GM21367 (cell line): ENCODE measurements at regions not wholly inside any gene's neighbourhood (a gene's known extent, or its start where the extent isn't known, plus 50 kb on each side); places are given as distances from the start of the nearest gene placed in this dataset.
A peak's percentile ranks its signal among the peaks of the same experiment; 100 is the strongest.
"Not testable (repeated sequence)": the region's sequence is repeated elsewhere in the genome, so short reads cannot be mapped to it uniquely, and the experiment has no call there.

ENCODE experiments used
- ATAC-seq: cut with Tn5 transposase; IDR thresholded peaks from one replicate; pipeline ENCODE4 v1.9.1; 2021; ENCODE audit not compliant: unreplicated experiment

DNA sequence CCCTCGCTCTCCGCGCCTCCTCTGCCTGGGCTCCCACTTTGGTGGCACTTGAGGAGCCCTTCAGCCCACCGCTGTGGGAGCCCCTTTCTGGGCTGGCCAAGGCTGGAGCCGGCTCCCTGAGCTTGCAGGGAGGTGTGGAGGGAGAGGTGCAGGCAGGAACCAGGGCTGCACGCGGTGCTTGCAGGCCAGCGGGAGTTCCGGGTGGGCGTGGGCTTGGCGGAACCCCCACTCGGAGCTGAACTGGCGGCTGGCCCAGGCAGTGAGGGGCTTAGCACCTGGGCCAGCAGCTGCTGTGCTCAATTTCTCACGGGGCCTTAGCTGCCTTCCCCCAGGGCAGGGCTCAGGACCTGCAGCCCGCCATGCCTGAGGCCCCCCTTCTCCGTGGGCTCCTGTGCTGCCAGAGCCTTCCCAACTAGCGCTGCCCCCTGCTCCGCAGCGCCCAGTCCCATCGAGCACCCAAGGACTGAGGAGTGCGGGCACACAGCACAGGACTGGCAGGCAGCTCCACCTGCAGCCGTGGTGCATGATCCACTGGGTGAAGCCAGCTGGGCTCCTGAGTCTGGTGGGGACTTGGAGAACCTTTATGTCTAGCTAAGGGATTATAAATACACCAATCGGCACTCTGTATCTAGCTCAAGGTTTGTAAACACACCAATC lies 200.2 kb upstream of the RIMS1 start:
- ATAC-seq = not testable (repeated sequence)

DNA sequence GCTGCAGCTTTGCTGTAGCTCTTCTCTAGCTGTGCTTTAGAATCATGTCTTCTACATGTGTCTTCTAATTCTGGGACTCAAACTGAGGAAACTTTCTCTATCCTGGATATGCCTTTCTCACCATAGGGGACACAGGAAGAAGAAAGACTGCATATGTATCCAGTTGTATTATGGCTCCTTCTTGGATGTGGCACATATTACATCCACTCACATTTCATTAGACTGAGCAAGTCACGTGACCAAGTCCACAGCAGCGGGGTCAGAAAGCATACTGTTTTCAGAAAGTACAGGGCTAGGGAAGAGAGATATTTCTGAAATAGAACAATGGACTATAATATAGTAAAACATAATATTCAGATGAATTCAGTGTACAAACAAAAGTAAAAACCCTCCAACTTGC lies 187.6 kb upstream of the RIMS1 start:
- ATAC-seq = no peak

DNA sequence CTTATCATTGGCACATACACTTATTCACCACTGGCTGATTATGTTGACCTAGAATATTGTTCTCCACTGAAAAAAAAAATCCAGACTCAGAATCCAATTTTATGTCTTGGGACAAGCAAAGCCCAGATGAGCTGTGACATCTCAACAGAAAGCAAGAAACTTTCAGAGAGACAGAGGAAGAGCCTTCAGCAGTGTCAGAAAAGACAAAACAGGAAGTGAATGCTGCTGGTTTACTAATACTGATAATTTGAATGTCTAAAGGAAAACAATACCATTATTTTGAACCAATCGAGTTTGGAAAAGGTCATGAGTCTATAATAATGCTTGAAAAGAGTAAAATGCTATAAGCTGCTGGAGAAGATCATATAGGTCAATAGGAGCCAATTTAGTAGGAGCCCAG lies 179.8 kb upstream of the RIMS1 start:
- ATAC-seq = peak; percentile 70

DNA sequence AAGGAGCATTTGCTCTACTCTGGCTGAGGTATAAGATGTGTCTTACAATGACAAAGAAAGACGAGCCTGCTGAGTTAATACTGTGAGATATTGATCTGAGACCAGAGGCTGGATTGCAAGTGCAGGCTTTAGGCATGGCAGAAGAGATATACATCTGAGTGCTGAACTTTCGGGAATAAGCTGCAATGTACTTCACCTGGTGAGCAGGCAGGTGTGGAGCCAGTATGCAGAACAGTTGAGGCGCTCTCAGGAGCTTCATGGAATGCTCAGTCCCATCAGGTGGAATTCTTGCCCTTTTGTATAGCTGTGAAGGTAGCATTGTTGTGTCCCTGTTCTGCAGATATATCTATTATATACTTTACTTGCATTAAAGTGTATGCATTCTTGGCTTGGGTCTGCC lies 179.3 kb upstream of the RIMS1 start:
- ATAC-seq = no peak

DNA sequence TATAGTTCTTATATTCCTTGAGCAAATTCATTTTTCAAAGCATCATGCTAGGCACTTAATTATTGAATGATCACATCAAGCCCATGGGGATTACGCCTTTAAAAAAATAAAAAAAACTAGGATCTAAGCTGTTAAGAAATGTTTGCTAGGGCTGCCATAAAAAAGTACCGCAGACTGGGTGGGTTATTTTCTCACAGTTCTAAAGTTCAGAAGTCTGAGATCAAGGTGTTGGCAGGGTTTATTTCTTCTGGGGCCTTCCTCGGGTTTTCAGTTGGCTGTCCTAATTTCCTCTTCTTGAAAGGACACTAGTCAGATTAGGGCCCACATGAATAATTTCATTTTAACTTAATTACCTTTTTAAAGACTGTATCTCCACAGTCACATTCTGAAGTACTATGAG lies 165.6 kb upstream of the RIMS1 start:
- ATAC-seq = no peak

DNA sequence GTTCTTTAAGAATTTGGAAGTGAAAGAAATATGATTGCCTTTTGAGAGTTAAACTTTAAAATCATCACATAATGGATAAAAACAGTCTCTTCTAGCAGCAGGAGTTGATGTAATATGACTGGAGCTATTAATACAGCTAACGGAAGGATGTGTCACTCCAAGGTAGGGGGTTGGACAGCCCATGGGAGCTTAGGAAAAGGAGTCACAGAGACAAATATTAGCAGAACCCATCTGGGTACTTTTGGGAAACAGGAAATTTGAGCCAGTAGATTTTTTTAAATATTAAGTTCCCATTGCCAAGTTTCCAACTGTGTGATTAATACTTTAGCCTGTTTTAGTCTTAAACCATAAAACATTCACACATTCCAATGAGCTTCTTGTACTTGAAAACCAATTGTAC lies 164.7 kb upstream of the RIMS1 start:
- ATAC-seq = no peak

DNA sequence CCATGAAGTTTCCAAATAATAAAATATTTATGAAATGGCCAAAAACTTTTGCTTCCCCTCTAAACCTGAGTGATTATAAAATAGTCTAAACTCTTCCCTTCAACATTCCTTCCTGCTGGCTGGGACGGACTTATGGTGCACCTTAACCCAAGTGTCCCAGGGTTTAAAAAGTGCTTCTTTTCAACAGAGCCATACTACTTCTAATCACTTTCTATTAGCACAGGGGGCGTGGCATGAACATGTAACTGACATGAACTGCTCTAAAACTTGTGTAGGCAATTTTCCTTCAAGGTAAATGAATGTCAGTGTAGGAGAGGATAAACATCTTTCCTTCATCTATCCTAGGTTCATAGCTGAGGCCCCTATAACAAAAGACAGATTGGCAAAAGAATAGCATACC lies 163.6 kb upstream of the RIMS1 start:
- no peak for ATAC-seq

DNA sequence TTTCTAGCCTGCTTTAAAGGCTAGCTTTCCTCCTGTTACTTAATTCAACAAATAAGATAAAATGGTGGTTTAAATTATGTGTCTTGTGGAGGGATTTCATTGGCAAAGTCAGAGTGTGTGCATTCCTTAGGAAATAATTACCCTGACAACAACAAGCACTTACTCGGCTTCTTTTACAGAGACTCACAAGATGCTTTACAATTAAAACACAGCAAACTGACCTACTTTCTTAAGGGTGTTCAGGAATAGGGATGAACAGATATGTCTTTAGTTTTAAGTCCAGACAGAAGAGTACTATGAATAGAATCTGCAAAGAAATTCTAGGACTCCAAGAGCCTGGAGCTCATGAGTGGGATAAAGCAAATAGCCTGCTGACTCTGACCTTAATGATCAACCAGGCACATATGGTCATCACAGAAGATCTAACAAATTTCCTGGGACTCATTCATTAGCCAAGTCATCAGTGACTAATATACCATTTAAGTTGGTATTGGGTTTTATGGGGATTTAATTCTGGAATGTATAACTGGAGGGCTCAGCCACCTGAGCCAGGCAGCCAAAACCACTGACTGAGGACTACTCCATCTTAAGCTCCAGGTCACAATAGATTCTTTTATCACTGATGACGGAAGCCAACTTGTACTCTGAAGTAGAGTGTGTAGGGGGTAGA lies 161.8 kb upstream of the RIMS1 start:
- no peak for ATAC-seq

DNA sequence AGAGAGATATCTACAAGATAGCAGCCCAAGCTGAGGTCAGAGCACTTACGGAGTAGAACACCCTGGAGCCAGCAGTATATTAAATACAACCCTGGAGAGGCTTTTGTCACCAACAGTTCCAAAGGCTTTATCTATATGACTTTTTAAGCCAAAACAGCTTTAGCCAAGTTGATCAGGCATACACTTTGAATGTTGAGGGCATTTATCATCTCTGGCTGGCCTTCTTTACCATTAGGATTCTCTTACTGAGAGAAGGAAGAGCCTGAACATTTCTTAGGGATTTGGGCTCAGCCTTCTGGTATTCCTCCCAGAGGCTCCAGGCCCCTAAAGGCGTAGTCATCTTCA lies 161.3 kb upstream of the RIMS1 start:
- ATAC-seq = no peak

DNA sequence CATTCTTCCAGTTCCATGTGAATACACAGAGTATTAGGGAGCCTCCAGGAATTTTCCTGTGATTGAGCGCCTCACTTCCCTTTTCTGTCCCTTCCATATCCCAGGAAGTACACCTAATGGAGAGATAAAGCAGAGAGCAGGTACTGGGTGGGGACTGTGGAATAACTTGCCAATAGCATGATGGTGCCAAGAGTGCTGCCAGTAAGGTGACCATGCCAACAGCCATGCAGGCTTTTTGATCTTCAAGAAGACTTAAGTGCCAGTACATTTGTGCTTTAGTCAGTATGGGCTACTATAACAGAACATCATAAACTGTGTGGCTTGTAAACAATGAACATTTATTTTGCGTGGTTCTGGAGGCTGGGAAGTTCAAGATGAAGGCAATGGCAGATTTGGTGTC lies 160.2 kb upstream of the RIMS1 start:
- no peak for ATAC-seq

DNA sequence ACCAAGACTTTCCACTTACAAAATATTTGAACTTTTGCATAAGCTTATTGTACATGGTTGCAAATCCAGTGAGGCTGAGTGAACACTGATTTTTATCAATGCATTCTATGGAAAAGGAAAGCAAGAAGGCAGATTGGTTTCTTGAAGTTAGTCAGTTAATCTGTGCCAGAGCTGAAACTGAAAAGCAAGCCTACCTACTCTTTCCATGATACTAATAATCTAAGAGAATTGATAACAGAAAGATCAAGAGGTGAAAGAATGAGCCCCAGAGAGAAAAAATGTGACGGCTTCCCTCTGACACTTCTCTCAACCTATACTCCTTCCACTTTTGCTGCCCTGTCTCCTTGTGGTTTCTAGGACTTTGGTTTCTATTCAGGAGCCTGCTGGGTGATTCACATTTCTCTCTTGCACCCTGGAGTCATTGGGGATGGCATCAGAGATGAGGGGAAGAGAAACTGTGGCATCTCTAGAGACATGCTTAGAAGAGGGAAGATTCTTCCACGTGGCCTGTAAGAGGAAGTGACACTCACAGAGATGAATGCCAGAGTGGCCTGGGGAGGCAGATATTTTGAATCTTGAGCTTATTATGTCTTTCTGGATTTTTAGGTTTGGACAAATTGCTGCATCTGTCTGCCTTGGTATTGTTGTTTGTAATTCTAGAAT lies 158.6 kb upstream of the RIMS1 start:
- peak; percentile 85 for ATAC-seq

DNA sequence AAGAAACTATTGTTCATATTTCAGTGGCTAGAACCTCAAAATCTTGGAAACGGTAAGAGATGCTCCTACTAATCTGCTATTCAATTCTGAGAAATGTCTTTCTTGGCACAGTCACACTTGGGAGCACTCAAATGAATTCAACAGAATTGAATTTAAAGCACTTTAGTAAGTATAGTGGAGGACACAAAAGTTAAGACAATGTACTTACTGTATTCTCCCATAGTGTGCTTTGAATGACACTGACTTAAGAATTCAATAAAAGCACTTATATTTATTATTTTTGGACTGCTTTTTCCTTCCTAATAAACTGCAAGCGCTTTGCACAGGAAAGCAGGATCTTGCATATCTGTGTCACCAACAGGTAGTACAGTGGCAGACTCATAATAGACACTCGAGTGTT lies 156.1 kb upstream of the RIMS1 start:
- ATAC-seq = no peak

DNA sequence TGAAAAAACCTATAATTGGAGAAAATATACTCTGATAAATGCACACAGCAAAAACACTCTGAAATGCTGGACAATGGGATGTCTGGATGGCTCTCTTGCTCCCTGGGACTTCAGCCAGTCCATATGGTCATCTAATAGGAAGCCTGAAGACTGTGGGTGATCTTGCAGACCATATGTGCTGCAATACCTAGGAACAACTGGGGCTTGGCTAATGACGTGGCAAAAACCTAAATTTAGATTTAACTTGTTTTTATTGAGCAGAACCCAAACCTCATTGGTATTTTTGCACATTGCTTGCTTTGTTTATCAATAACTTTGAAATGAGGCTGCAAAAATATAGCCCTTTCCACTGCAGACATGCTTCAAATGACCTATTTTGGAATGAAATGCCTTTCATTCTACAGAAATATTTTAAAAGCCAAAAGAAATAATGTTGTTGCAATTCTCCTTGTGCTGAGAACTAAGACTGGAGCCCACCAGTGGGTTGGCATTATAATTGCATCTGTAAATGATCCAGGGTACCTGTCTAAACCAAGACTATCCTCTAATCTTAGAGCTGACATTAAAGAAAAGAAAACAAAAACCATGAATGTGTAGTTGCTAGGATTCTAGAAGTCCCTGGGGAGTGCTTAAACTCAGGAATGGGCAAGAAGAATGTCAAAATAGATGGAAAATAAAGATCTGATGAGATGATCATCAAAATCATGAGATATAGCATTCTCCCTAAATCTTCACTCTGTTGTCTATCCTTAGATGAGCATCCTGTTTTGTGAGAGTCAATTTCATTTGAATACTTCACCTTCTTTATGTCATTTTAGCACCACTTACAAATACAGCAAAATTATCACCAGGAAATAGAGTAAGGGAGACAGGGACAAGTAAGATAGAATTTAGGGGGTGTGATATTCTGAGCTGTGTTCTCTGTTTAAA lies 152.1 kb upstream of the RIMS1 start:
- no peak for ATAC-seq

DNA sequence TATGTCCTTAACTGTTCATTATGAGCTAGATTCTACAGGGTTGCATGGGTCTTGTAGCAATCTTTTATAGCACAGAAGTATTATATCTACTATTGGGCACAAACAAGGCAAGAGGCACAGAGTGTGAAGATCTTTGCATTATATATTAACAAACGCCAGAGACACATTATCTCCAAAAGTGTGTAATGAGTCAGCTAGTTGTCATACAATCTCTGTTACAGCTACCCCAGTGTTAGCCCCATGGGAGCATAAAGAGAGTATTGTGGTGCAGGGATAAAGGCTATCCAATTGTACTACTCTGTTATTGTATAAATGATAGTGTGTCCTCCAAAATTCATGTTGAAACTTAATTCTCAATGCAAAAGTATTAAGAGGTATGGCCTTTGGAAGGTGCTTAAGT lies 148.4 kb upstream of the RIMS1 start:
- ATAC-seq = no peak

DNA sequence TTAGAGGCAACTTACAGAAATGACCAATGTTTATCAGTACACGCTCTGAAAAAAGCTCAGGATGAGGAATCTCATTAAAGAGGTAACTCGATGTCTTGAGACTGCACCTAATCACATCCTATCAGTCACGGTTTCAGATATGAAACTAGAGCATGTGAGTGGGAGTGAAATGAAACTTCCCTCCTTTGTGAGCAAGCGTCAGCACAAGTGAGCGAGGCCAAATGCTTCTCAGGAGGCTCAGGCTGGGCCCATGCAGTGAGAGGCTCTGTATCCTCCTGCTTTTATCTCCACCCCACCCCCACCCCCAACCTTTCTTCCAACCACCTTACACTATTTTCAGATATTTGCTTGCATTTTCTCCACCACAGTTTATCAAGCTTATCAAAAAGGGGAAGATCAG lies 140.8 kb upstream of the RIMS1 start:
- ATAC-seq = no peak

DNA sequence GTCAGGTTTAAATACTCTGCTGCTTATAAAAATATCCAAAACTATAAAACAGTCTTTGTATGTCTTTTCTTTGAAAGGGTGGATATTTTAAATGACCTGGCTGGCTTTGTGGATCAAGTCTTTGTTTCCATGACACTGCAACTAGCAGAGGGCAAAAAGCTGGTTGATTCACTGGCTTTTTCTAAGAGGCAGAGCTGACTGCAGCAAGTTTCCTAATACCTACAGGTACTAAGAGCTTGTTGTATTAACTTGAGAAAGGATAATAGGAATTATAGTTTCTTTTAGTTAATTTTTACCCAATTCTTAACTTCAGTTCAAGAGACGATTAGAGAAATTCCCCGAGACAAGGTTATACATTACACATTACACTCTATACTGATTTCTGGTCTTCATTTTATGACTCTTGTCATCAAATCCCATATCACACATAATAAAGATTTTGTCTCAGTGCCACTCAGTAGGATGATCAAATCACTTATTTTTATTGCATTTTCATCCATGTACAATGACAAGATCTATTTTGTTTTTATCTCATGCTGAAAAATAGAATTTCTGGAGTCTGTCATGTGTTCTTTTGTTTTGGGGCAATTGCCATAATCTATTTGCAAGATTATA lies 120.1 kb upstream of the RIMS1 start:
- ATAC-seq = no peak

DNA sequence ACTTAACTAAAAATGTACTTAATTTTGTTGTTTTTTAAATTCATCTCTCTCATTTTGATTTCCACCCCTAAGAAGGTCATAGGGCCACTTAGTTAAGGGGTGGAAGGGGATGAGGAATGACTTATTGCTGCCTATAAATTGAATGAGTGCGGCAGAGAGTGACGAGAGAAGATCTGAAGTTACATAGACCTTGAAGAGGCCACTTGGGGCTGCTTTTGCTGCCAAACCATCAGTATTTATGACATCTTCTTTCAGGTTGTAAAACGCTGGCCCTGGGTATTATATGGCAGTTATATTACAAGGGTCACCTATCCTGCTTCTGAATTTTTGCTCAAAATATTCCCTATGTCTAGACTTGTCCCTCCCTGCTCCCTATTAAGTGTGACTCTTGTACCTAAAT lies 119.6 kb upstream of the RIMS1 start:
- ATAC-seq = no peak

DNA sequence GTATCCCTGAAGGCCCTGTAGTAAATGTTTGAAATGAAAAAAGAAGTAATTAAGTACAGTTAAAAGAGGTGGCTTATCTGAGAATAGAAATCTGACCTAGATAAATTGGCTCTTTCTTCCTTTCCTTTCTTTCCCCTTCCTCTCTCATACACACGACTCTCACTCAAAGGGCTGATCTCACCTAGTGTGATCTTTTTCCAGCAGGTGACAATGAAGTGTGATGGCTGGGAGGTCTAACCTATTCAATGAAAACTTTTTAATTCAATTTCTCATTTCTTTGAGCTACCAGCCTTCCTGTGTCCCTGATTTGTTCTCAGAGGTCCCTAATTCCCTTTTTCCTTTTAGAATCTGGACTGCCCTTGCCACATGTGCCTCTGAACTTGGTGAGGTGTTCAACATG lies 118.0 kb upstream of the RIMS1 start:
- ATAC-seq = no peak

DNA sequence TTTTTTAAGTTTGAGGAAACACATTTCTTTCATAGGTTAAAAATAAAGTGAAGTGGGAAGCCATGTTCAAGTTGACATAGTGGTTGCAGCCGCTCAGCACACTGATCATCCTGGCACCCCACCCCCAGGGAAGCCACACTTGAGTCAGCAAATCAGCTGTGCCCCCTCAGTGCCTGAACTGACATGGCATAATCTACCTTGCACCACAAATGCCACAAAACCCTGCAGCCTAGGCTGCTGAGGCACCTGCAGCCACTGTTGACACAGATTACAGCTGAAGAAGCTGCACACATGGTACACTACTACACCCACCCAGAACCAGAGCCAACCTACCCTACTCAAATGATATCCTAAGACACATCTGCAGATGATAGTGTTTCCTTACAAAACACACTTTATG lies 77.5 kb upstream of the RIMS1 start:
- no peak for ATAC-seq

DNA sequence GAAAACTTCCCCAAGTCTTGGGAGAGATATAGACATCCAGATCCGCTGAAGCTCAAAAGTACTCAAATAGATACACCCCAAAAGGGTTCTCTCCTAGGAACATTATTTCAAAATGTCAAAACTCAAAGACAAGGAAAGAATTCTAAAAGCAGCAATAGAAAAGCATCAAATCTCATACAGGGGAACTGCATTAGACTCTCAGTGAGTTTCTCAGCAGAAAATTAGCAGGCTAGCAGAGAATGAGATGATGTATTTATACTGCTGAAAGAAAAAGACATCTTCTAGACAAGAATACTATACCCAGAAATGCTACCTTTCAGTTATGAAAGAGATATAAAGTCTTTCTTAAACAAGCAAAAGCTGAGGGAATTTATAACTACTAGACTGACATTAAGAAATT lies 75.5 kb upstream of the RIMS1 start:
- no peak for ATAC-seq

DNA sequence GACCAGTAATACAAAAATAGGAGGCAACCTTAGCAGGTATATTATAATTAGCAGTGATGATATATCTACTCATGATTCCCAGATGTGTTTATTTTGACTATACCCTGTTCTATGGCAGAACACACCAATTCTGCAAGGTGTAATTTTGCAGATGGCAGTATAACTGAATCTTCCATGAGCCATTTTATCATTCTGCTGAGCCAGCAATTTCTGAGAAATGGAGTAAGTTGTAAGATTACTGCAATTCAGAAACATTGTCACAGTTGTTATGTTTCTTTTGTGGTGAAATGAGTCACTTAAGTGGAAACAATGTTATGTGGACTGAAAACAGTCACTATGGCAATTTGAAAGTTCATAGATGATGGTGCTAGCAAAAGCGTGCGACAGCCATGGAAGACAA lies 63.7 kb upstream of the RIMS1 start:
- ATAC-seq = no peak
